HEK293T (cell line): ENCODE measurements at regions not wholly inside any gene's neighbourhood (a gene's known extent, or its start where the extent isn't known, plus 50 kb on each side); places are given as distances from the start of the nearest gene placed in this dataset.

Experiments used
- ARNT ChIP-seq: fragments of 450-650 bp; IDR thresholded peaks from 2 replicates; pipeline ENCODE4 v1.6.1; 2017; ENCODE audit warnings: mild to moderate bottlenecking
- BHLHE40 ChIP-seq: fragments of 450-650 bp; IDR thresholded peaks from 2 replicates; pipeline ENCODE4 v1.6.1; 2016; ENCODE audit warnings: mild to moderate bottlenecking, moderate library complexity, borderline replicate concordance
- CTBP1 ChIP-seq: fragments of 450-650 bp; IDR thresholded peaks from 2 replicates; pipeline ENCODE4 v1.6.1; 2016; ENCODE audit warnings: borderline replicate concordance
- ELF4 ChIP-seq: fragments of 450-650 bp; IDR thresholded peaks from 2 replicates; pipeline ENCODE4 v1.6.1; 2017; ENCODE audit warnings: antibody characterized with exemption
- FOXA1 ChIP-seq: fragments of 450-650 bp; IDR thresholded peaks from 2 replicates; pipeline ENCODE4 v1.6.1; 2016; ENCODE audit warnings: mild to moderate bottlenecking
- FOXK2 ChIP-seq: fragments of 450-650 bp; IDR thresholded peaks from 2 replicates; pipeline ENCODE4 v1.6.1; 2016; ENCODE audit warnings: mild to moderate bottlenecking
- FOXM1 ChIP-seq: fragments of 450-650 bp; IDR thresholded peaks from 2 replicates; pipeline ENCODE4 v1.6.1; 2017; ENCODE audit warnings: mild to moderate bottlenecking, borderline replicate concordance
- HDGF ChIP-seq: fragments of 450-650 bp; IDR thresholded peaks from 2 replicates; pipeline ENCODE4 v1.6.1; 2017; ENCODE audit warnings: antibody characterized with exemption, borderline replicate concordance
- LEF1 ChIP-seq: fragments of 450-650 bp; IDR thresholded peaks from 2 replicates; pipeline ENCODE4 v1.6.1; 2017; ENCODE audit warnings: mild to moderate bottlenecking, borderline replicate concordance
- NFRKB ChIP-seq: fragments of 450-650 bp; IDR thresholded peaks from 2 replicates; pipeline ENCODE4 v1.6.1; 2016; ENCODE audit warnings: mild to moderate bottlenecking, moderate library complexity
- SP1 ChIP-seq: fragments of 450-650 bp; IDR thresholded peaks from 2 replicates; pipeline ENCODE4 v1.6.1; 2017
- TARDBP ChIP-seq: fragments of 450-650 bp; IDR thresholded peaks from 2 replicates; pipeline ENCODE4 v1.6.1; 2016
- ZNF384 ChIP-seq: fragments of 450-650 bp; IDR thresholded peaks from 2 replicates; pipeline ENCODE4 v1.6.1; 2016
- TF ChIP-seq, protein P1 (sequence below): fragments of 450-650 bp; IDR thresholded peaks from 2 replicates; pipeline ENCODE4 v1.6.1; 2016

DNA sequence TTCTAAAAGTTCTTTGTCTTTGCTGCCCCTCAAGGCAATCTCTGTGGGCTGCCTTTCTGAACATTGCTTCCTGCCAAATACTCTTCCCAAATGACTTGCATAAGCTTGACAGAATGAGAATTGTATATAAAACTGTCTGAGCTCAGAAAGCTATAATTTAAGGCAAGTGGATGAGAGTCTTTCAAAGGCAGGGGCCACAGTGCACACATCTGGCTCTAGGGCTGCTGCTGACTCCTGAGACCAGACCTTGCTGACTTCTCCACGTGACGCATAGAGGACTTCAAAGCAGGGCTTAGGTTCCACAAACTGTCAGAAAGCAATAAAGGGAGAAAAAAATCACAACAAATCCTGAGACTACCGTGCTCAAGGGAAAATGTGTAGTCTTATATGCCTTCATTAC, 79.4 kb upstream of the DIRAS2 start:
- TF ChIP-seq ARNT (no peak), ZNF384 (no peak), HDGF (no peak), NFRKB (no peak), BHLHE40 (no peak), FOXA1 (no peak), CTBP1 (no peak), SP1 (no peak), ELF4 (no peak), FOXM1 (no peak), LEF1 (no peak), TARDBP (no peak), FOXK2 (no peak)
- TF ChIP-seq, protein P1, sequence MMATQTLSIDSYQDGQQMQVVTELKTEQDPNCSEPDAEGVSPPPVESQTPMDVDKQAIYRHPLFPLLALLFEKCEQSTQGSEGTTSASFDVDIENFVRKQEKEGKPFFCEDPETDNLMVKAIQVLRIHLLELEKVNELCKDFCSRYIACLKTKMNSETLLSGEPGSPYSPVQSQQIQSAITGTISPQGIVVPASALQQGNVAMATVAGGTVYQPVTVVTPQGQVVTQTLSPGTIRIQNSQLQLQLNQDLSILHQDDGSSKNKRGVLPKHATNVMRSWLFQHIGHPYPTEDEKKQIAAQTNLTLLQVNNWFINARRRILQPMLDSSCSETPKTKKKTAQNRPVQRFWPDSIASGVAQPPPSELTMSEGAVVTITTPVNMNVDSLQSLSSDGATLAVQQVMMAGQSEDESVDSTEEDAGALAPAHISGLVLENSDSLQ, result peak; percentile 30; the same call in 1 of the 2 replicates
